ENCODE measurements at regions not wholly inside any gene's neighbourhood (a gene's known extent, or its start where the extent isn't known, plus 50 kb on each side); places are given as distances from the start of the nearest gene placed in this dataset.

GRCh38 chr6:145036236-145036635 lies 699.1 kb downstream of the EPM2A start:
- H3K27ac ChIP-seq (ENCODE audit: insufficient read length, low read depth, low read length): no peak overlapping the region
- Mint-ChIP-seq H3K4me3 (no peak overlapping the region), H3K27ac (no peak overlapping the region; a peak in 1 of 7 replicates), H3K4me1 (no peaks in the 10 kb centered on the region), H3K9me3 (no peaks in the 10 kb centered on the region), H3K36me3 (ENCODE audit: insufficient read depth in 1 of 3, low read depth in 3 of 3) (peaks cover 0 to 9% (median 0%) of the 10 kb centered on the region in 3 experiments; a peak in 4 of 7 replicates), H3K27me3 (ENCODE audit: low read depth) (no peaks in the 10 kb centered on the region)
- H3K56ac ChIP-seq (ENCODE audit: insufficient read length, low read depth, low read length): no peak overlapping the region
- H3K14ac ChIP-seq (ENCODE audit: insufficient read depth, low read length): no peak overlapping the region
- no peak overlapping the region for H3K18ac ChIP-seq (ENCODE audit: insufficient read length, low read depth, low read length)
- TF ChIP-seq, protein P1, sequence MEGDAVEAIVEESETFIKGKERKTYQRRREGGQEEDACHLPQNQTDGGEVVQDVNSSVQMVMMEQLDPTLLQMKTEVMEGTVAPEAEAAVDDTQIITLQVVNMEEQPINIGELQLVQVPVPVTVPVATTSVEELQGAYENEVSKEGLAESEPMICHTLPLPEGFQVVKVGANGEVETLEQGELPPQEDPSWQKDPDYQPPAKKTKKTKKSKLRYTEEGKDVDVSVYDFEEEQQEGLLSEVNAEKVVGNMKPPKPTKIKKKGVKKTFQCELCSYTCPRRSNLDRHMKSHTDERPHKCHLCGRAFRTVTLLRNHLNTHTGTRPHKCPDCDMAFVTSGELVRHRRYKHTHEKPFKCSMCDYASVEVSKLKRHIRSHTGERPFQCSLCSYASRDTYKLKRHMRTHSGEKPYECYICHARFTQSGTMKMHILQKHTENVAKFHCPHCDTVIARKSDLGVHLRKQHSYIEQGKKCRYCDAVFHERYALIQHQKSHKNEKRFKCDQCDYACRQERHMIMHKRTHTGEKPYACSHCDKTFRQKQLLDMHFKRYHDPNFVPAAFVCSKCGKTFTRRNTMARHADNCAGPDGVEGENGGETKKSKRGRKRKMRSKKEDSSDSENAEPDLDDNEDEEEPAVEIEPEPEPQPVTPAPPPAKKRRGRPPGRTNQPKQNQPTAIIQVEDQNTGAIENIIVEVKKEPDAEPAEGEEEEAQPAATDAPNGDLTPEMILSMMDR (conservative IDR thresholded peaks at IDR 0.05): no peak
- no peak overlapping the region for H2AK5ac ChIP-seq (ENCODE audit: insufficient read length, low read length)
- H2BK12ac ChIP-seq (ENCODE audit: insufficient read length, low read depth, low read length): no peak overlapping the region
- no peak overlapping the region for H3K23ac ChIP-seq (ENCODE audit: insufficient read length, low read depth, low read length)
- no peak overlapping the region for H4K8ac ChIP-seq (replicated peaks; ENCODE audit: insufficient read length, low read depth, low read length)
- H3K4me1 ChIP-seq (ENCODE audit: insufficient read depth, low read length): no peaks in the 10 kb centered on the region
- H3K4ac ChIP-seq (ENCODE audit: low read depth, low read length): no peak overlapping the region
- H3K4me2 ChIP-seq (ENCODE audit: insufficient read depth, insufficient read length, low read length): no peak overlapping the region
- H3T11ph ChIP-seq (ENCODE audit: low read length): no peak overlapping the region
- H3K9ac ChIP-seq (ENCODE audit: extremely low read depth, insufficient read length, low read length): no peak overlapping the region
- H2BK15ac ChIP-seq (ENCODE audit: low read depth, low read length): no peak overlapping the region
- WGBS (ENCODE audit: extremely low coverage, insufficient read length, low lambda C conversion rate): no CpG with 5 or more reads among the region's 5 CpGs
- H2BK5ac ChIP-seq (ENCODE audit: insufficient read length, low read length): no peak overlapping the region
- DNase-seq: no peak
- H2BK20ac ChIP-seq (ENCODE audit: low read depth, low read length, poor library complexity, severe bottlenecking): no peak overlapping the region
- no peaks in the 10 kb centered on the region for H3K79me2 ChIP-seq (ENCODE audit: insufficient read depth, low read length)
- H3K79me1 ChIP-seq (ENCODE audit: insufficient read depth, low read depth, low read length, poor library complexity, severe bottlenecking): no peaks in the 10 kb centered on the region
- H3K23me2 ChIP-seq (ENCODE audit: insufficient read length, low read depth, low read length, poor library complexity, severe bottlenecking): no peaks in the 10 kb centered on the region
- no peak overlapping the region for H4K91ac ChIP-seq (ENCODE audit: insufficient read length, low read depth, low read length)
- no peaks in the 10 kb centered on the region for H3K9me3 ChIP-seq (ENCODE audit: control insufficient read depth, low read depth, low read length)
- H2BK120ac ChIP-seq (ENCODE audit: low read depth, low read length, poor library complexity, severe bottlenecking): no peak overlapping the region
- no peaks in the 10 kb centered on the region for H4K20me1 ChIP-seq (ENCODE audit: control insufficient read depth, insufficient read depth, insufficient read length)
- H4K5ac ChIP-seq (ENCODE audit: insufficient read length, low read depth, low read length): no peak overlapping the region
- H3K27me3 ChIP-seq (ENCODE audit: insufficient read depth, low read length): no peaks in the 10 kb centered on the region
- H2AFZ ChIP-seq (ENCODE audit: low read length): no peak overlapping the region

Data from H9 (cell line).